GM18867 (cell line): ENCODE measurements at regions not wholly inside any gene's neighbourhood (a gene's known extent, or its start where the extent isn't known, plus 50 kb on each side); places are given as distances from the start of the nearest gene placed in this dataset.

Experiments
- ATAC-seq: cut with Tn5 transposase; IDR thresholded peaks from one replicate; pipeline ENCODE4 v1.9.1; 2021; ENCODE audit warnings: mild to moderate bottlenecking, moderate library complexity; ENCODE audit not compliant: unreplicated experiment

DNA sequence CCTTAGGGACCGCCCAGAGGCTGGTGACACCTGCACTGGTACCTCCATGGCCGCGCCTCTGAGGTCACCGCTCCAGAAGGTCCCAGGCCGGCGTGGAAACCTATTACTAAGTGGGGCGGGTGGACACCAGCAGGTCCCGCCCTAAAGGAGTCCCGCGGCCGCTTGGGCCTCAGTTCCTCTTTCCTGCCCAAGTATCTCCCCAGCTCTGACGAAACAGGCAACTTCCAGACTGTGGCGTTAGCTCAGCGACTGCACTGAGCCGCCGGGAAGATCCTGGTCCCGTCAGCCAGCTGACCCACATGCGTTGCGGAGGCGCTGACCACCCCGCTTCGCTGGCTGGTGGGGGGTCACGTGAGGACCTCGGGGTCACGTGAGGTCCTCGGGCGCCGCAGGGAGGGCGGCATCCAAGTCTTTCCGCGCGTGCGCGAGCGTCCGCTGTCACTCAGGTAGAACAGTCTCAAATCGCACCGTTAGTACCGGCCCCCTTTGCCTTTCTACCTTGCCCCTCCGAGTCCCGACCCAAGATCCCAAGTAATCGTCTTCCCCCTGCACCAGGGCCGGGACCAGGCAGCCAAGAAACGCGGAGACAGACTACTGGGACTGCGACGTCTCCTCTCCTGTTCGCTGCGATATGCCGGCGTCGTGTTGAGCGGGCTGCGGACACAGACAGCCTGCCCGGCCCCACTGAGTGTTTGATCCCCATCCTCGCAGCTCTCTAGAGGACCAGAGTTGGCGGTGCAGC lies 53.7 kb upstream of the KDM4C start:
- peak; percentile 91 for ATAC-seq

DNA sequence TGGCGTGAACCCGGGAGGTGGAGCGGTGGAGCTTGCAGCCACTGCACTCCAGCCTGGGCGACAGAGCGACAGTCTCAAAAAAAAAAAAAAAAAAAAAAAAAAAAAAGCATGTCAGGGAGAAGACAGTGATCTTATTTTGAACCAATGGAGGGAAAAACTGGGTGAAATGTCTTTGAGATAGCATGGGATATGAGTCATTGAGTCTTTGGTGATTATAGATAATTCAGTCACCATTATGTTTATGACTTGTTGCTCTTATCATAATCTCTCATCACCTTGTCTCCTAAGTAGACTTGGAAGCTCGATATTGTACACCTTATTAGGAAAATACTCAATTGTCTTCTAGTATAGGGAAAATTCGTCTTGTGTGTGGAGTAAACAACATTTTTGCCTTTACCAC lies 55.1 kb upstream of the KDM4C start:
- ATAC-seq: no peak

DNA sequence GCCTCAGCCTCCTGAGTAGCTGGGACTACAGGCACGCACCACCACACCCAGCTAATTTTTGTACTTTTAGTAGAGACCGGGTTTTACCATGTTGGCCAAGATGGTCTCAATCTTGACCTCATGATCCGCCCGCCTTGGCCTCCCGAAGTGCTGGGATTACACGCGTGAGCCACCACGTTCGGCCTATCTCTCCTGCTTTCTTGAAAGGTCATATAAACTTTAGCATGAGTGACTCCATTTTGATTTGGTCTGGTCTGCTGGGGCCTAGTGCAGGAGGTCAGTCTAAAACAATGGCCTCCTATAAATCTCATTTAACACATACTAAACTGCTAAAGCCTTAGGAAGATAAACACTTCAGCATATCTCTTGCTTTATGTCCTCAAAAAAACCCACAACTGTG lies 50.6 kb upstream of the GLDC start:
- ATAC-seq: no peak

DNA sequence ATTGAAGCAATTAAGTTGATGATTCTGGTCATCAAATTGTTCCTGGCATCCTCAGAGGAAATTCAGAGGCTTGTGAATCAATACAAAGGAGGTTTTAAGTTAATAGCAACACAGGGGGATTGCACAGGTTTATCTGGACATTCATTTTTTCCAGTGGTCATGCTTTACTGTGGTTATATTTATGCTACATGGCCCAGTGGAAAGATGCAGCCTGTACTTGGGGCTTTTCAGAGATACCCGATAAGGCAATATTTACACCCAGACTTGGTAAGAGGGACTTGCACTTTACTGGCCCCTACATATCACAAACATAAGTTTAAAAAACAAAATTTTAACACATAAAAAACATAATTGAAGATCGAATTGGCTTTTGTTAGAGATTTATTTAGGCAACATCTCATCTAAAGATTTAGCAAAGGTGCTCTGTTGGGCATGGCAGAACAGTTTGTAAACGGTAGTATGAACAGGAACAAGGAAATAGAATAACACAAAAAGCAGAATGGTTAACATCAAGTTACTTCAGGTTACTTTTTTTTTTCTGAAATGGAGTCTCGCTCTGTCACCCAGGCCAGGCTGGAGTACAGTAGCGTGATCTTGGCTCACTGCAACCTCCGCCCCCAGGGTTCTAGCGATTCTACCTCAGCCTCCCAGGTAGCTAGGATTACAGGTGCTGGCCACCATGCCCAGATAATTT lies 49.7 kb upstream of the GLDC start:
- no peak for ATAC-seq
